ENCODE measurements at regions not wholly inside any gene's neighbourhood (a gene's known extent, or its start where the extent isn't known, plus 50 kb on each side); places are given as distances from the start of the nearest gene placed in this dataset.

DNA sequence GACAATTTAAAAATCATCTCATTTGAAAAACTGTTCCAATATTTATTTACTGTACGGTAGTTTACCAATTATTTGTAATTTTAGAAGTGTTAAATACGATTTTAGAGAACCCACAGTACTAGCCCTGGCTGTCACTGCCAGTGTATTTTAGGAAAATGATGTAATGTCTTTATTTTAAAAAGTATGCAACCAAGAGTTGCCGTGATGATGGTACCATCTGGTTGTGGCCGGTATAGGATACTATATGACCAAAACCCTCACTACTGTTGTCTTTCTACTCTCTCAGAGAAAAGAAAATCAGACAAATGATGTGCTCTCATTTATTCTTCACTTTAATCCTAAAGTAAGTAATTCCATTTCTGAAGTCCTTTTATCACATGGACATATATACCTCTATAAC lies 395.0 kb downstream of the FOXG1 start (continued):
- TF ChIP-seq, protein P1, sequence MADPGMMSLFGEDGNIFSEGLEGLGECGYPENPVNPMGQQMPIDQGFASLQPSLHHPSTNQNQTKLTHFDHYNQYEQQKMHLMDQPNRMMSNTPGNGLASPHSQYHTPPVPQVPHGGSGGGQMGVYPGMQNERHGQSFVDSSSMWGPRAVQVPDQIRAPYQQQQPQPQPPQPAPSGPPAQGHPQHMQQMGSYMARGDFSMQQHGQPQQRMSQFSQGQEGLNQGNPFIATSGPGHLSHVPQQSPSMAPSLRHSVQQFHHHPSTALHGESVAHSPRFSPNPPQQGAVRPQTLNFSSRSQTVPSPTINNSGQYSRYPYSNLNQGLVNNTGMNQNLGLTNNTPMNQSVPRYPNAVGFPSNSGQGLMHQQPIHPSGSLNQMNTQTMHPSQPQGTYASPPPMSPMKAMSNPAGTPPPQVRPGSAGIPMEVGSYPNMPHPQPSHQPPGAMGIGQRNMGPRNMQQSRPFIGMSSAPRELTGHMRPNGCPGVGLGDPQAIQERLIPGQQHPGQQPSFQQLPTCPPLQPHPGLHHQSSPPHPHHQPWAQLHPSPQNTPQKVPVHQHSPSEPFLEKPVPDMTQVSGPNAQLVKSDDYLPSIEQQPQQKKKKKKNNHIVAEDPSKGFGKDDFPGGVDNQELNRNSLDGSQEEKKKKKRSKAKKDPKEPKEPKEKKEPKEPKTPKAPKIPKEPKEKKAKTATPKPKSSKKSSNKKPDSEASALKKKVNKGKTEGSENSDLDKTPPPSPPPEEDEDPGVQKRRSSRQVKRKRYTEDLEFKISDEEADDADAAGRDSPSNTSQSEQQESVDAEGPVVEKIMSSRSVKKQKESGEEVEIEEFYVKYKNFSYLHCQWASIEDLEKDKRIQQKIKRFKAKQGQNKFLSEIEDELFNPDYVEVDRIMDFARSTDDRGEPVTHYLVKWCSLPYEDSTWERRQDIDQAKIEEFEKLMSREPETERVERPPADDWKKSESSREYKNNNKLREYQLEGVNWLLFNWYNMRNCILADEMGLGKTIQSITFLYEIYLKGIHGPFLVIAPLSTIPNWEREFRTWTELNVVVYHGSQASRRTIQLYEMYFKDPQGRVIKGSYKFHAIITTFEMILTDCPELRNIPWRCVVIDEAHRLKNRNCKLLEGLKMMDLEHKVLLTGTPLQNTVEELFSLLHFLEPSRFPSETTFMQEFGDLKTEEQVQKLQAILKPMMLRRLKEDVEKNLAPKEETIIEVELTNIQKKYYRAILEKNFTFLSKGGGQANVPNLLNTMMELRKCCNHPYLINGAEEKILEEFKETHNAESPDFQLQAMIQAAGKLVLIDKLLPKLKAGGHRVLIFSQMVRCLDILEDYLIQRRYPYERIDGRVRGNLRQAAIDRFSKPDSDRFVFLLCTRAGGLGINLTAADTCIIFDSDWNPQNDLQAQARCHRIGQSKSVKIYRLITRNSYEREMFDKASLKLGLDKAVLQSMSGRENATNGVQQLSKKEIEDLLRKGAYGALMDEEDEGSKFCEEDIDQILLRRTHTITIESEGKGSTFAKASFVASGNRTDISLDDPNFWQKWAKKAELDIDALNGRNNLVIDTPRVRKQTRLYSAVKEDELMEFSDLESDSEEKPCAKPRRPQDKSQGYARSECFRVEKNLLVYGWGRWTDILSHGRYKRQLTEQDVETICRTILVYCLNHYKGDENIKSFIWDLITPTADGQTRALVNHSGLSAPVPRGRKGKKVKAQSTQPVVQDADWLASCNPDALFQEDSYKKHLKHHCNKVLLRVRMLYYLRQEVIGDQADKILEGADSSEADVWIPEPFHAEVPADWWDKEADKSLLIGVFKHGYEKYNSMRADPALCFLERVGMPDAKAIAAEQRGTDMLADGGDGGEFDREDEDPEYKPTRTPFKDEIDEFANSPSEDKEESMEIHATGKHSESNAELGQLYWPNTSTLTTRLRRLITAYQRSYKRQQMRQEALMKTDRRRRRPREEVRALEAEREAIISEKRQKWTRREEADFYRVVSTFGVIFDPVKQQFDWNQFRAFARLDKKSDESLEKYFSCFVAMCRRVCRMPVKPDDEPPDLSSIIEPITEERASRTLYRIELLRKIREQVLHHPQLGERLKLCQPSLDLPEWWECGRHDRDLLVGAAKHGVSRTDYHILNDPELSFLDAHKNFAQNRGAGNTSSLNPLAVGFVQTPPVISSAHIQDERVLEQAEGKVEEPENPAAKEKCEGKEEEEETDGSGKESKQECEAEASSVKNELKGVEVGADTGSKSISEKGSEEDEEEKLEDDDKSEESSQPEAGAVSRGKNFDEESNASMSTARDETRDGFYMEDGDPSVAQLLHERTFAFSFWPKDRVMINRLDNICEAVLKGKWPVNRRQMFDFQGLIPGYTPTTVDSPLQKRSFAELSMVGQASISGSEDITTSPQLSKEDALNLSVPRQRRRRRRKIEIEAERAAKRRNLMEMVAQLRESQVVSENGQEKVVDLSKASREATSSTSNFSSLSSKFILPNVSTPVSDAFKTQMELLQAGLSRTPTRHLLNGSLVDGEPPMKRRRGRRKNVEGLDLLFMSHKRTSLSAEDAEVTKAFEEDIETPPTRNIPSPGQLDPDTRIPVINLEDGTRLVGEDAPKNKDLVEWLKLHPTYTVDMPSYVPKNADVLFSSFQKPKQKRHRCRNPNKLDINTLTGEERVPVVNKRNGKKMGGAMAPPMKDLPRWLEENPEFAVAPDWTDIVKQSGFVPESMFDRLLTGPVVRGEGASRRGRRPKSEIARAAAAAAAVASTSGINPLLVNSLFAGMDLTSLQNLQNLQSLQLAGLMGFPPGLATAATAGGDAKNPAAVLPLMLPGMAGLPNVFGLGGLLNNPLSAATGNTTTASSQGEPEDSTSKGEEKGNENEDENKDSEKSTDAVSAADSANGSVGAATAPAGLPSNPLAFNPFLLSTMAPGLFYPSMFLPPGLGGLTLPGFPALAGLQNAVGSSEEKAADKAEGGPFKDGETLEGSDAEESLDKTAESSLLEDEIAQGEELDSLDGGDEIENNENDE (IDR thresholded peaks at IDR 0.05; ENCODE audit: insufficient replicate concordance, low read length) = no peak
- TF ChIP-seq CBX8 (IDR thresholded peaks at IDR 0.05; ENCODE audit: borderline replicate concordance, low read depth, low read length) (no peak), POLR2A (IDR thresholded peaks at IDR 0.05; ENCODE audit: control extremely low read depth in 1 of 2, low read depth in 2 of 2, low read length in 2 of 2) (no peak), FOSL1 (IDR thresholded peaks at IDR 0.05; ENCODE audit: insufficient read depth, low read depth, low read length) (no peak), KDM4A (IDR thresholded peaks at IDR 0.05; ENCODE audit: low read depth, low read length, severe bottlenecking) (no peak), SP1 (IDR thresholded peaks at IDR 0.05; ENCODE audit: low read depth, low read length) (no peak), RAD21 (IDR thresholded peaks at IDR 0.05 in 1 of 2, conservative IDR thresholded peaks at IDR 0.05 in 1 of 2; ENCODE audit: low read depth in 2 of 2, low read length in 2 of 2) (no peak)
- TF ChIP-seq, protein P2, sequence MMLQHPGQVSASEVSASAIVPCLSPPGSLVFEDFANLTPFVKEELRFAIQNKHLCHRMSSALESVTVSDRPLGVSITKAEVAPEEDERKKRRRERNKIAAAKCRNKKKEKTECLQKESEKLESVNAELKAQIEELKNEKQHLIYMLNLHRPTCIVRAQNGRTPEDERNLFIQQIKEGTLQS (IDR thresholded peaks at IDR 0.05; ENCODE audit: insufficient read depth, low read depth, low read length) = no peak
- TF ChIP-seq, protein P3, sequence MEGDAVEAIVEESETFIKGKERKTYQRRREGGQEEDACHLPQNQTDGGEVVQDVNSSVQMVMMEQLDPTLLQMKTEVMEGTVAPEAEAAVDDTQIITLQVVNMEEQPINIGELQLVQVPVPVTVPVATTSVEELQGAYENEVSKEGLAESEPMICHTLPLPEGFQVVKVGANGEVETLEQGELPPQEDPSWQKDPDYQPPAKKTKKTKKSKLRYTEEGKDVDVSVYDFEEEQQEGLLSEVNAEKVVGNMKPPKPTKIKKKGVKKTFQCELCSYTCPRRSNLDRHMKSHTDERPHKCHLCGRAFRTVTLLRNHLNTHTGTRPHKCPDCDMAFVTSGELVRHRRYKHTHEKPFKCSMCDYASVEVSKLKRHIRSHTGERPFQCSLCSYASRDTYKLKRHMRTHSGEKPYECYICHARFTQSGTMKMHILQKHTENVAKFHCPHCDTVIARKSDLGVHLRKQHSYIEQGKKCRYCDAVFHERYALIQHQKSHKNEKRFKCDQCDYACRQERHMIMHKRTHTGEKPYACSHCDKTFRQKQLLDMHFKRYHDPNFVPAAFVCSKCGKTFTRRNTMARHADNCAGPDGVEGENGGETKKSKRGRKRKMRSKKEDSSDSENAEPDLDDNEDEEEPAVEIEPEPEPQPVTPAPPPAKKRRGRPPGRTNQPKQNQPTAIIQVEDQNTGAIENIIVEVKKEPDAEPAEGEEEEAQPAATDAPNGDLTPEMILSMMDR (IDR thresholded peaks at IDR 0.05; ENCODE audit: control extremely low read depth in 1 of 3, insufficient read depth in 1 of 3, low read depth in 1 of 3, low read length in 3 of 3) = no peak
